ENCODE measurements at regions not wholly inside any gene's neighbourhood (a gene's known extent, or its start where the extent isn't known, plus 50 kb on each side); places are given as distances from the start of the nearest gene placed in this dataset.

- DNase-seq (ENCODE audit: extremely low read depth in 1 of 4, low spot score in 3 of 4) (no peak), FAIRE-seq (no peak), ATAC-seq (no peak)
- H3K36me3 ChIP-seq (ENCODE audit: control insufficient read depth, insufficient read depth, low read length), result no peaks in the 10 kb centered on the region
- WGBS (ENCODE audit: insufficient coverage, low coverage, missing lambda C conversion rate), result 0% methylated on average over 4 of the region's 4 CpGs
- no peaks in the 10 kb centered on the region for H4K20me1 ChIP-seq (replicated peaks; ENCODE audit: control insufficient read depth, insufficient read depth, low read length)
- no peaks in the 10 kb centered on the region; a peak in 2 of 5 replicates for H3K27me3 ChIP-seq (ENCODE audit: control insufficient read depth in 2 of 2, insufficient read depth in 2 of 2, low read length in 2 of 2)
- H3K79me2 ChIP-seq (ENCODE audit: control insufficient read depth, insufficient read depth, low read length), result no peaks in the 10 kb centered on the region
- no peaks in the 10 kb centered on the region for H3K4me1 ChIP-seq (replicated peaks in 1 of 2; ENCODE audit: control insufficient read depth in 2 of 2, insufficient read depth in 2 of 2, low read length in 2 of 2)
- H3K4me2 ChIP-seq (ENCODE audit: insufficient read depth, low read length), result no peak overlapping the region
- no TSS peak for BruUV-seq (replicated peaks)
- H3K9me1 ChIP-seq (ENCODE audit: control insufficient read depth, insufficient read depth, low read length), result no peaks in the 10 kb centered on the region
- no peaks in the 10 kb centered on the region for H3K9me3 ChIP-seq (replicated peaks; ENCODE audit: control insufficient read depth, insufficient read depth, low read depth, low read length)
- H2AFZ ChIP-seq (ENCODE audit: low read depth, low read length), result no peak overlapping the region
- no peak overlapping the region for H3K4me3 ChIP-seq
- intact Hi-C loops (cut with micrococcal nuclease) (no loop called here), in situ Hi-C loops (cut with MboI) (no loop called here)
- POLR2A ChIA-PET, result no interaction called here
- H3K9ac ChIP-seq (ENCODE audit: insufficient read depth in 1 of 2, low read depth in 2 of 2, low read length in 2 of 2), result no peak overlapping the region
- no peak for TF ChIP-seq HMGXB4 (CRISPR knock-in tag; IDR thresholded peaks at IDR 0.05)
- TF ChIP-seq RCOR1 (IDR thresholded peaks at IDR 0.05; ENCODE audit: borderline replicate concordance in 1 of 2, low read depth in 2 of 2, low read length in 2 of 2), result peak in 1 of 2 experiments; percentile 44; a peak in 1 of 4 replicates
- no peak for TF ChIP-seq HNRNPK (IDR thresholded peaks at IDR 0.05; ENCODE audit: low read depth, low read length, poor library complexity, severe bottlenecking)
- no peak for TF ChIP-seq SP1 (CRISPR knock-in tag; IDR thresholded peaks at IDR 0.05)
- peak; percentile 30 for TF ChIP-seq CBFA2T3 (IDR thresholded peaks at IDR 0.05)
- TF ChIP-seq ZNF431 (CRISPR knock-in tag; IDR thresholded peaks at IDR 0.05), result no peak
- TF ChIP-seq TSHZ1 (CRISPR knock-in tag; IDR thresholded peaks at IDR 0.05), result no peak
- no peak for TF ChIP-seq GTF2E2 (tag; IDR thresholded peaks at IDR 0.05)
- no peak for TF ChIP-seq STAT5B (CRISPR knock-in tag; IDR thresholded peaks at IDR 0.05)
- TF ChIP-seq NR4A1 (CRISPR knock-in tag; IDR thresholded peaks at IDR 0.05), result no peak
- no peak for TF ChIP-seq NR4A1 (tag; IDR thresholded peaks at IDR 0.05)
- TF ChIP-seq CHAMP1 (IDR thresholded peaks at IDR 0.05), result no peak
- TF ChIP-seq ZNF197 (CRISPR knock-in tag; IDR thresholded peaks at IDR 0.05; ENCODE audit: low read depth), result no peak
- CTCF ChIA-PET (ENCODE audit: low intra/inter-chr PET ratio), result no interaction called here
- no peak overlapping the region for H3K27ac ChIP-seq (ENCODE audit: extremely low read depth, low read depth, low read length)
Measured at GRCh38 chr1:232682248-232682647, 52.3 kb upstream of the SIPA1L2 start.
